GM18502 (cell line): ENCODE measurements at regions not wholly inside any gene's neighbourhood (a gene's known extent, or its start where the extent isn't known, plus 50 kb on each side); places are given as distances from the start of the nearest gene placed in this dataset.
"Not testable (repeated sequence)": the region's sequence is repeated elsewhere in the genome, so short reads cannot be mapped to it uniquely, and the experiment has no call there.

ENCODE experiments used
- ATAC-seq: cut with Tn5 transposase; IDR thresholded peaks from one replicate; pipeline ENCODE4 v1.9.1; 2021; ENCODE audit warnings: mild to moderate bottlenecking; ENCODE audit not compliant: unreplicated experiment, poor library complexity

- ATAC-seq = no peak
Observed at GRCh38 chr7:68384581-68384980, 1213.7 kb upstream of the AUTS2 start.

GRCh38 chr7:68393051-68393450 is 1205.2 kb upstream of the AUTS2 start:
- no peak for ATAC-seq

GRCh38 chr7:68394131-68394530 is 1204.1 kb upstream of the AUTS2 start:
- no peak for ATAC-seq

DNA sequence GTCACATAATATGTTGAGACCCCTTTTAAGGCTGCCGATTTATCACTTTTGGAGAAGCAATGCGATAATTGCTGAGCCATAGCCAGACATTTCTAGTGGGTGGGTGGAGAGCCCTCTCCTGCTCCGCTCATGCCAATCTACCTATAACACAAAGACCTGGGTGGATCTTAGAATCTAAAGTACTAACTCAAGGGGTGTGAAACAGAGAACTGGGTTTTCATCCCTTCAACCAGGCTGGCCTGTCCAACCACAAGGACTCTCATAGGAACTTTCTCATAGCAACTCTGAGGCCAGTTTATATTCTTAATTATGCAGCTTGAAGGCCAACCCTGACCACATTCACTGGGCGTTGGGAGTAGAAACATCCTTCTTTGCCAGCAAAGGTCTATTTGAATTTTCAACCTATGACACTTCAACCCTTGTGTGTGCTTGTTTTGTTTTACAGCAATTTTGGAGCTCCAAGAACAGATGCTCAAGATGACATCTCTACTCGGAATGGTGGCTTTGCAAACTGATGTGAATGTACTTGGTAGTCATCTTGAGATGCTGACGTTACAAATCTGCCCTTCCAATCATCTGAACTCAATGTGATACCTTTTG is 1198.2 kb upstream of the AUTS2 start:
- ATAC-seq = no peak

- ATAC-seq = no peak
Observed at GRCh38 chr7:68400783-68401182, 1197.5 kb upstream of the AUTS2 start.

- ATAC-seq = no peak
Observed at GRCh38 chr7:68401313-68401712, 1197.0 kb upstream of the AUTS2 start.

DNA sequence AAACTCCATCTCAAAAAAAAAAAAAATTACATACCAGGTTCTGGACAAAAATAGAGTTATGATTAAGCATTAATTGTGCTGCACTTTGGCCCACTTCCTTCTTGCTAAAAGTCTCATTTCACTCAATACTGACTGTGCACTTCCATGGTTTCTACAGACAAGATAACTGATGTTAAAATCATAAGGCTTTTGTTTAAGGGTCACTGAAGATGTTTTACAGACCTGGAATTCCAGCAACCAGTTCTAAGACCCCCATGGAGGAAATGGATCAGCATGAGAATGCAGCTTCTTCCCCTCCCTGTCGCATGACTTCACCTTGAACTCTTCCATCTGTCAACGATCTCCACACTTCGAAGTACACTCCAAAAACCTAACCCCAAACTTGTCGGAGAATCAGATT is 1191.8 kb upstream of the AUTS2 start:
- ATAC-seq = no peak

DNA sequence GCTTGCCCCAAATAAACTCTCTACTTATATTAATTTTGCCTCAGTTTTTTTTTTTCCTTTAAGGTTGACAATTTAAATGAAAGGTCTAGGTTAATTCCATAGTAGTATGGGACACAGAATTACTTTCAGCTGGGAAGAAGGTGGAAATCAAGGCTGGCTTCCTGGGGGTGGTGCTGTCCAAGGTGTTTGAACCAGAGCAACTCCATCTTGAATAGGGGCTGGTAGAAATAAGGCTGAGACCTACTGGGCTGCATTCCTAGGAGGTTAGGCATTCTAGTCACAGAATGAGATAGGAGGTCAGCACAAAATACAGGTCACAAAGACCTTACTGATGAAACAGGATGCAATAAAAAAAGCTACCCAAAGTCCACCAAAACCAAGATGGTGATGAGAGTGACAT is 1190.8 kb upstream of the AUTS2 start:
- ATAC-seq = no peak

- ATAC-seq = no peak
Observed at GRCh38 chr7:68408873-68409272, 1189.4 kb upstream of the AUTS2 start.

DNA sequence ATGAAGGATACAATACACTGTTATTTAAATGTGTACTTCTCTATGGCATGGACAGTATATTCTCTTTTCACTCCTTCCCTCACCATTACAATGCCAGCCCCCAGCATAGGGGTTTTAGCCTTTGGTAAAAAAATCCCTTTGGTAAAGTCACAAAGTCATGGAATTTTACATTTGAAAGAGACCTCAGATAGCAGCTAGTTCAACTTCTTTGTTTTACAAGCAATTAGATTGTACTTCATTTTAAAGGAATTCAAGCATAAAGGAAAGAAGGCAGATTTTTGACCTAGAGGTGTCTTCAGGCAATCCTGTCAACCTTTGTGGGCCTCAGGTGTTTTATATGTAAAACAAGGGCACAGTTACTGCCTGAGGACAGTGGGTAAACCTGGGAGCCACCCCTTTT is 1188.4 kb upstream of the AUTS2 start:
- ATAC-seq = no peak

- ATAC-seq = not testable (repeated sequence)
Observed at GRCh38 chr7:68410693-68411092, 1187.6 kb upstream of the AUTS2 start.

GRCh38 chr7:68411742-68412141 is 1186.5 kb upstream of the AUTS2 start:
- ATAC-seq = no peak

- ATAC-seq = no peak
Observed at GRCh38 chr7:68414631-68415425, 1183.4 kb upstream of the AUTS2 start.

DNA sequence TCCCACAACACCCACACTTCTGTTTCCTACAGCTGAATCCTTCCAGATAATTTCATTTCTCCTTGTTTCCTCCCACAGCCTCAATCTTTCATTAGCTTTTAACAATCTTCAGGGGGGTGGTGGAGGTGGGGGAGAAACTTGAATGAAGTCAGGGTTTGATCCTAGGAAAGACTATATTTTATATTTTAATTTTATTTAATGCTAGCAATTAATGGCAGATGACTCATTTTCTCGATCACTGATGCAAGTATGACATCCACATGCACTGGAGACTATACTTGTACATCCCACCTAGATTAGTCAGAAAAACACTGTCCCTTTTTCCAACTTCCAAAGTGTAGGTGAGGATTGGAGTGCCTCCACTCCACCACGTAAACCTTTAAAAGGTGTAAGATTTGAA is 1181.3 kb upstream of the AUTS2 start:
- ATAC-seq = no peak

- ATAC-seq = no peak
Observed at GRCh38 chr7:68417659-68418058, 1180.6 kb upstream of the AUTS2 start.

- no peak for ATAC-seq
Observed at GRCh38 chr7:68420342-68421192, 1177.7 kb upstream of the AUTS2 start.

DNA sequence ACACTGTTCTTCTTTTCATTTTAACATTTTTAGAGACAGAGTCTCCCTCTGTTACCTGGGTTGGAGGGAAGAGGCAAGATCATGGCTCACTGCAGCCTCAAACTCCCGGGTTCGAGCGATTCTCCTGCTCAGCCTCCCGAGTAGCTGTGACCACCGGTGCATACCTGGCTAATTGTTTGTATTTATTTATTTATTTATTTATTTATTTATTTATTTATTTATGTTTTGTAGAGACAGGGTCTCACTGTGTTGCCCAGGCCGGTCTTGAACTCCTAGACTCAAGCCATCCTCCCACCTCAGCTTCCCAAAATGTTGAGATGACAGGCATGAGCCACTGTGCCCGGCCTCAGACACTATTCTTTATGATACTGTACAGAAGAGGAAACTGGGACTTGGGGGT is 1176.6 kb upstream of the AUTS2 start:
- no peak for ATAC-seq

DNA sequence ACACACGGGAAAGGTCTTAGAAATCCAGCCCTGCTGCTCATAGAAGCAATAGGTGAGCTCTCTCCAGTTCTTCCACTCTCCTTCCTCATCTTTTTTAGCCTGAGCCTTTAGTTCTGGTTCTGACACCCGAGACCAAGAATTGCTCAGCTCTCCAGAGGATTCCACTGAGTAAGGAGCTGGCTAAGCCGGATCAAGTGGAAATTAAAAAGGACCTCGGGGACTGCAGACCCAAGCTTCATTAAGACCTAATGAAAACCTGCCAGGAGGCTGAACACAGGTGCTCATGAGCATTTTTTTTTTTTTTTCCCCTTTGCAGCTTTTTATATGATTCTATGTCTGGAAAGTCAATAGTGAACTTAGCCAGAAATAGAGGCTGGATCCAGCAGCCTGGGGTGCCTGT is 1176.0 kb upstream of the AUTS2 start:
- no peak for ATAC-seq

- ATAC-seq = no peak
Observed at GRCh38 chr7:68423356-68423755, 1174.9 kb upstream of the AUTS2 start.

DNA sequence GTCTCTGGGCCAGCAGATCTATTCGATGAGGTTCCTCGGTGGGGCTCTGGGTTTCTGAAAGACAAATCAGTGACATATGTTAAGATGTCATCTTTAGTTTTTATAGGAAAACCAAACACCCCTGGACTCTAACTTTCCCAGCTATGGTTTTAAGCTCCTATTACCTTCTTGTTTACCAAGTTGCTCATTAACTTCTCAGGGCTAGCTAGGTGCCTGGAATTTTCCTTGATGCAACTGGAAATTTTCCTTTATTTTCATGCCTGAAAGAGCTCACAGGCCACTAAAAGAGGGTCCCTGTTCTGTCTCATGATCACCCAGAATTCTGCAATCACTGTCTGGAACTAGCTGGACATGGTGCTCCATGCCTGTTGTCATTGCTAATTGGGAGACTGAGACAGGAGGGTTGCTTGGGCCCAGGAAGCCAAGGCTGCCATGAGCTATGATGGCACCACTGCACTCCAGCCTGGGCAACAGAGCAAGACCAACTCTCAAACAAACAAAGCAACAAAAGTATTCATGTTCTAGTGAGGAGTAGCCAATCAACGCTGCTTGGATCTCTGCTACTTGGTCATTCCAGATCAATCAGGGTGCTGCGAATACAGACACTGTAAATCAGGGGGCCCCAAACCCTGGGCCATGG is 1173.5 kb upstream of the AUTS2 start:
- ATAC-seq = no peak

- no peak for ATAC-seq
Observed at GRCh38 chr7:68425377-68425776, 1172.9 kb upstream of the AUTS2 start.
